Keratinocyte (primary cell): ENCODE measurements at regions not wholly inside any gene's neighbourhood (a gene's known extent, or its start where the extent isn't known, plus 50 kb on each side); places are given as distances from the start of the nearest gene placed in this dataset.

Experiments used
- DNase-seq: peaks from one replicate; pipeline ENCODE4 v3.0.0-alpha.2; 2011; ENCODE audit warnings: low read depth, missing footprints, low spot score
- FAIRE-seq: peaks from 2 replicates; lab custom pipeline; 2011; peaks lifted over from hg19 to GRCh38; lab: Jason Lieb, UNC
- H2AFZ ChIP-seq: 2 replicates; pipeline ENCODE4 v1.6.0; 2012; ENCODE audit warnings: low read length, control low read depth, inconsistent platforms; ENCODE audit not compliant: control insufficient read depth
- H3K27ac ChIP-seq: 2 replicates; pipeline ENCODE4 v1.5.1; 2011; ENCODE audit warnings: low read length; ENCODE audit not compliant: control insufficient read depth, insufficient read depth
- H3K27me3 ChIP-seq: 3 replicates; pipeline ENCODE4 v1.6.0; 2011; ENCODE audit warnings: low read length; ENCODE audit not compliant: control insufficient read depth, insufficient read depth; ENCODE audit errors: extremely low read depth
- H3K36me3 ChIP-seq, 2 experiments: 2 replicates in 1 of 2; 3 replicates in 1 of 2; pipeline ENCODE4 v1.5.1; 2011; ENCODE audit warnings: low read length in 2 of 2, mild to moderate bottlenecking in 1 of 2; ENCODE audit not compliant: control insufficient read depth in 2 of 2, insufficient read depth in 2 of 2; ENCODE audit errors: extremely low read depth in 1 of 2
- H3K4me1 ChIP-seq: 3 replicates; pipeline ENCODE4 v1.5.1; 2011; ENCODE audit warnings: low read length; ENCODE audit not compliant: control insufficient read depth, insufficient read depth; ENCODE audit errors: extremely low read depth
- H3K4me2 ChIP-seq: 3 replicates; pipeline ENCODE4 v1.6.0; 2011; ENCODE audit warnings: low read depth, low read length; ENCODE audit not compliant: control insufficient read depth, insufficient read depth; ENCODE audit errors: extremely low read depth
- H3K4me3 ChIP-seq, 3 experiments: fragments of 200-600 bp in 1 of 3; sonication (generic) in 1 of 3; 2 replicates in 2 of 3; 3 replicates in 1 of 3; pipeline ENCODE4 v1.5.1; 2011 to 2016; ENCODE audit warnings: low read length in 3 of 3, mild to moderate bottlenecking in 3 of 3, control low read depth in 2 of 3, inconsistent platforms in 1 of 3, low read depth in 1 of 3, mixed read lengths in 1 of 3, mixed run types in 1 of 3, moderate library complexity in 1 of 3; ENCODE audit not compliant: control insufficient read depth in 2 of 3, insufficient read depth in 2 of 3; ENCODE audit errors: extremely low read depth in 1 of 3
- H3K79me2 ChIP-seq: 2 replicates; pipeline ENCODE4 v1.6.0; 2012; ENCODE audit warnings: low read length; ENCODE audit not compliant: control insufficient read depth, insufficient read depth
- H3K9ac ChIP-seq: 3 replicates; pipeline ENCODE4 v1.6.0; 2011; ENCODE audit warnings: low read length; ENCODE audit not compliant: control insufficient read depth, insufficient read depth; ENCODE audit errors: extremely low read depth
- H3K9me1 ChIP-seq: 3 replicates; pipeline ENCODE4 v1.6.0; 2011; ENCODE audit warnings: low read length; ENCODE audit not compliant: control insufficient read depth, insufficient read depth; ENCODE audit errors: extremely low read depth
- H3K9me3 ChIP-seq: 2 replicates; pipeline ENCODE4 v1.5.1; 2012; ENCODE audit warnings: low read depth, low read length; ENCODE audit not compliant: control insufficient read depth
- H4K20me1 ChIP-seq: 3 replicates; pipeline ENCODE4 v1.6.0; 2011; ENCODE audit warnings: low read length; ENCODE audit not compliant: control insufficient read depth, insufficient read depth; ENCODE audit errors: extremely low read depth
- CTCF ChIP-seq, 3 experiments: IDR thresholded peaks in 1 of 3; conservative IDR thresholded peaks in 1 of 3; optimal IDR thresholded peaks in 1 of 3; 2 replicates in 2 of 3; 3 replicates in 1 of 3; pipeline versions ENCODE3 to v1.5.1; 2011; ENCODE audit warnings: low read length in 3 of 3, mild to moderate bottlenecking in 3 of 3, moderate library complexity in 2 of 3, control low read depth in 1 of 3, inconsistent platforms in 1 of 3; ENCODE audit not compliant: insufficient read depth in 2 of 3; ENCODE audit errors: extremely low read depth in 1 of 3
- EZH2 ChIP-seq: IDR thresholded peaks from one replicate; pipeline ENCODE4 v1.6.1; 2012; ENCODE audit warnings: inconsistent platforms, mild to moderate bottlenecking, low read length, moderate library complexity
- dilution Hi-C: fragments of 300-500 bp; cut with MboI; formaldehyde crosslinking; loops from one replicate; pipeline ENCODE4 v1.7.0; 2020; ENCODE audit warnings: low sequenced_read_pairs; ENCODE audit not compliant: extremely low pct_ligation_motif_present

- Histone ChIP-seq H2AFZ (no peak overlapping the region), H3K9ac (no peak overlapping the region), H3K9me1 (no peaks in the 10 kb centered on the region), H3K4me3 (no peak overlapping the region), H4K20me1 (no peaks in the 10 kb centered on the region), H3K36me3 (no peaks in the 10 kb centered on the region), H3K79me2 (no peaks in the 10 kb centered on the region), H3K4me1 (no peaks in the 10 kb centered on the region), H3K27me3 (no peaks in the 10 kb centered on the region), H3K27ac (no peak overlapping the region), H3K9me3 (no peaks in the 10 kb centered on the region), H3K4me2 (no peak overlapping the region)
- TF ChIP-seq CTCF (optimal IDR thresholded peaks at IDR 0.05 in 1 of 3, IDR thresholded peaks at IDR 0.05 in 1 of 3, conservative IDR thresholded peaks at IDR 0.05 in 1 of 3; ENCODE audit: extremely low read depth in 1 of 3, insufficient read depth in 2 of 3, low read length in 3 of 3) (no peak), EZH2 (no peak)
- DNase-seq (no peak), FAIRE-seq (no peak)
- dilution Hi-C loops: no loop called here
Observed at GRCh38 chr4:127118681-127119080, 514.1 kb upstream of the INTU start.

DNA sequence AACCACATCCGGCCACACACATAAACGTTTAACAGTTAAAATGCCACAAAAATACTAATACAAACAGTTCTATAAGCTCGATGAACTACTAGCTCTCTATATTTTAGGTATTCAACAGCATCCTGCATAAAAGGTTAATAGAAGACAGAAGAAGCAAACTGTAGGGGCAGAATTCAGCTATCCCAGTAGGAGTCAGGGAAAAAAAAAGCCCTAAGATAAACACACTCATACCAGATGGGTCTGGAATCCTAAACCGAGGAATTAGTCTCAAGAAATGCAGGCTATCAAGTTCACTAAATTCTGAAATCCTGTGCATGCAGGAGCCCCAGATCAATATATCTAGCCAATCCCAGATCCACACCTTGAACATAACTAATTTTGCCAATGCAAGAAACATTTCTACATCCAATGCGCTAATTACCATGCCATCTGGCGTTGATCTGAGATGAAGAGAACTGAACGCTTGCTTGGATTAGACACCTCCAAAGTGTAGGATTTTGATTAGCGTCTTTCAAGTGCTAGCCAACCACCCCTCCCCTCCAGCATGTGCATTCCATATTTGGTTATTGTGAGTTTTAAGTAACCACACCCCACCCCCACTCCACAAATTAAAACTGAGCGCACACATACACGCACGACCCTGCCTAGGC, 512.2 kb upstream of the INTU start:
- Histone ChIP-seq H3K4me3 (no peak overlapping the region), H2AFZ (no peak overlapping the region), H3K9ac (no peak overlapping the region), H3K4me1 (no peaks in the 10 kb centered on the region), H3K79me2 (no peaks in the 10 kb centered on the region), H3K9me3 (no peaks in the 10 kb centered on the region), H3K9me1 (no peaks in the 10 kb centered on the region), H3K4me2 (no peak overlapping the region), H3K36me3 (no peaks in the 10 kb centered on the region), H3K27me3 (no peaks in the 10 kb centered on the region), H4K20me1 (no peaks in the 10 kb centered on the region), H3K27ac (no peak overlapping the region)
- dilution Hi-C loops: no loop called here
- DNase-seq: no peak
- TF ChIP-seq EZH2: no peak
- TF ChIP-seq CTCF (optimal IDR thresholded peaks at IDR 0.05 in 1 of 3, IDR thresholded peaks at IDR 0.05 in 1 of 3, conservative IDR thresholded peaks at IDR 0.05 in 1 of 3; ENCODE audit: extremely low read depth in 1 of 3, insufficient read depth in 2 of 3, low read length in 3 of 3): no peak
- no peak for FAIRE-seq
